ENCODE measurements at regions not wholly inside any gene's neighbourhood (a gene's known extent, or its start where the extent isn't known, plus 50 kb on each side); places are given as distances from the start of the nearest gene placed in this dataset.
"Not testable (repeated sequence)": the region's sequence is repeated elsewhere in the genome, so short reads cannot be mapped to it uniquely, and the experiment has no call there.

DNA sequence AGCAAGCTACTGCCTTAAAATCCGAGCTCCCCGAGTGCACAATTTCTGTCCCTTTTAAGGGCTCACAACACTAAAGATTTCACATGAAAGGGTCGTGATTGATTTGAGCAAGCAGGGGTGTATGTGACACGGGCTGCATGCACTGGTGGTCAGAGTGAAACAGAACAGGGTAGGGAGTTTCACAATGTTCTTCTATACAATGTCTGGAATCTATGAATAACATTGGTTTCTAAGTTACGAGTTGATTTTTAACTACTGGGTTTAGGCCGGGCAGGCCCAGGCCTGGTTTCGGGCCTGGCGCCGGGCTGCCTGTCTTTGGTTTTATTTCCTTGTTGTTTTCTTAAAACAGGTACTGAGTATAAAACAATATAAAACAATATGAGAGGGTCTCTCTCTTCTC, 199.9 kb upstream of the CHORDC1 start:
- not testable (repeated sequence) for TF ChIP-seq EZH2 (IDR thresholded peaks at IDR 0.05; ENCODE audit: borderline replicate concordance, low read depth, low read length, poor library complexity, severe bottlenecking)
- TF ChIP-seq, protein P1, sequence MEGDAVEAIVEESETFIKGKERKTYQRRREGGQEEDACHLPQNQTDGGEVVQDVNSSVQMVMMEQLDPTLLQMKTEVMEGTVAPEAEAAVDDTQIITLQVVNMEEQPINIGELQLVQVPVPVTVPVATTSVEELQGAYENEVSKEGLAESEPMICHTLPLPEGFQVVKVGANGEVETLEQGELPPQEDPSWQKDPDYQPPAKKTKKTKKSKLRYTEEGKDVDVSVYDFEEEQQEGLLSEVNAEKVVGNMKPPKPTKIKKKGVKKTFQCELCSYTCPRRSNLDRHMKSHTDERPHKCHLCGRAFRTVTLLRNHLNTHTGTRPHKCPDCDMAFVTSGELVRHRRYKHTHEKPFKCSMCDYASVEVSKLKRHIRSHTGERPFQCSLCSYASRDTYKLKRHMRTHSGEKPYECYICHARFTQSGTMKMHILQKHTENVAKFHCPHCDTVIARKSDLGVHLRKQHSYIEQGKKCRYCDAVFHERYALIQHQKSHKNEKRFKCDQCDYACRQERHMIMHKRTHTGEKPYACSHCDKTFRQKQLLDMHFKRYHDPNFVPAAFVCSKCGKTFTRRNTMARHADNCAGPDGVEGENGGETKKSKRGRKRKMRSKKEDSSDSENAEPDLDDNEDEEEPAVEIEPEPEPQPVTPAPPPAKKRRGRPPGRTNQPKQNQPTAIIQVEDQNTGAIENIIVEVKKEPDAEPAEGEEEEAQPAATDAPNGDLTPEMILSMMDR (conservative IDR thresholded peaks at IDR 0.05; ENCODE audit: low read depth, low read length), result not testable (repeated sequence)
